MCF 10A (cell line): ENCODE measurements at regions not wholly inside any gene's neighbourhood (a gene's known extent, or its start where the extent isn't known, plus 50 kb on each side); places are given as distances from the start of the nearest gene placed in this dataset.

Experiments used
- BruUV-seq: library from RNA; stranded (reverse); fragments of 400-500 nt; replicated peaks from 2 replicates; lab custom pipeline; 2021; lab: Mats Ljungman, UMichigan
- CTCF ChIA-PET: fragments of 300-600 bp; sonication (Branson Sonifier 250); formaldehyde crosslinking; extraction: SDS; loops from one replicate; lab custom pipeline; 2021; ENCODE audit warnings: antibody characterized with exemption, inconsistent platforms; lab: Yijun Ruan, JAX
- POLR2A ChIA-PET: fragments of 300-600, 350-650 bp; sonication (Branson Sonifier 250); formaldehyde crosslinking; extraction: SDS; loops from one replicate; lab custom pipeline; 2020; ENCODE audit warnings: antibody characterized with exemption, inconsistent platforms; lab: Yijun Ruan, JAX
- DNase-seq: peaks from one replicate; pipeline ENCODE4 v3.0.0-alpha.2; 2018; ENCODE audit not compliant: unreplicated experiment
- H3K27ac Mint-ChIP-seq: one replicate; pipeline ENCODE4 v1.8.0; 2022; ENCODE audit warnings: mild to moderate bottlenecking, low read depth, mixed read lengths; ENCODE audit not compliant: unreplicated experiment
- H3K27me3 Mint-ChIP-seq: one replicate; pipeline ENCODE4 v1.8.0; 2022; ENCODE audit warnings: mixed read lengths; ENCODE audit not compliant: insufficient read depth, unreplicated experiment
- H3K36me3 Mint-ChIP-seq: one replicate; pipeline ENCODE4 v1.8.0; 2022; ENCODE audit warnings: mild to moderate bottlenecking, moderate library complexity, mixed read lengths; ENCODE audit not compliant: insufficient read depth, unreplicated experiment
- H3K4me1 Mint-ChIP-seq: one replicate; pipeline ENCODE4 v1.8.0; 2022; ENCODE audit warnings: mixed read lengths; ENCODE audit not compliant: insufficient read depth, unreplicated experiment
- H3K4me3 Mint-ChIP-seq: one replicate; pipeline ENCODE4 v1.8.0; 2022; ENCODE audit warnings: mild to moderate bottlenecking, moderate library complexity, mixed read lengths; ENCODE audit not compliant: unreplicated experiment
- H3K9me3 Mint-ChIP-seq: one replicate; pipeline ENCODE4 v1.8.0; 2022; ENCODE audit warnings: mixed read lengths; ENCODE audit not compliant: unreplicated experiment
- CTCF ChIP-seq: fragments of 200-600 bp; IDR thresholded peaks from one replicate; pipeline ENCODE4 v1.8.0; 2022; ENCODE audit warnings: antibody characterized with exemption, mild to moderate bottlenecking; ENCODE audit not compliant: unreplicated experiment
- intact Hi-C: fragments of 100-400 bp; cut with micrococcal nuclease; formaldehyde crosslinking; loops from 2 replicates; pipeline ENCODE4 v1.14.1; 2022

GRCh38 chr7:67423065-67423464 is 426.4 kb downstream of the TYW1 start:
- Mint-ChIP-seq H3K9me3 (peaks cover 7% of the 10 kb centered on the region), H3K27me3 (no peaks in the 10 kb centered on the region), H3K36me3 (no peaks in the 10 kb centered on the region), H3K4me3 (no peak overlapping the region), H3K27ac (no peak overlapping the region), H3K4me1 (no peaks in the 10 kb centered on the region)
- ChIA-PET POLR2A (no interaction called here), CTCF (interaction anchor here (0.6 to 1.2 kb wide), 3 partner anchors 43 to 61 kb away, joined by 3 to 4 read pairs (median 3); no protein-coding TSS in a partner anchor)
- no peak for TF ChIP-seq CTCF
- intact Hi-C loops, result no loop called here
- no TSS peak for BruUV-seq
- DNase-seq, result no peak

GRCh38 chr7:67426654-67427053 is 430.0 kb downstream of the TYW1 start:
- no peaks in the 10 kb centered on the region for H3K9me3 Mint-ChIP-seq
- CTCF ChIA-PET, result no interaction called here
- no peaks in the 10 kb centered on the region for H3K36me3 Mint-ChIP-seq
- no peak for DNase-seq
- H3K4me3 Mint-ChIP-seq, result no peak overlapping the region
- BruUV-seq, result no TSS peak
- no peaks in the 10 kb centered on the region for H3K4me1 Mint-ChIP-seq
- TF ChIP-seq CTCF, result no peak
- no peak overlapping the region for H3K27ac Mint-ChIP-seq
- POLR2A ChIA-PET, result no interaction called here
- intact Hi-C loops, result no loop called here
- no peaks in the 10 kb centered on the region for H3K27me3 Mint-ChIP-seq

- BruUV-seq, result no TSS peak
- H3K27me3 Mint-ChIP-seq, result no peaks in the 10 kb centered on the region
- no peak for TF ChIP-seq CTCF
- ChIA-PET POLR2A (no interaction called here), CTCF (no interaction called here)
- DNase-seq, result no peak
- H3K4me3 Mint-ChIP-seq, result no peak overlapping the region
- no peak overlapping the region for H3K27ac Mint-ChIP-seq
- intact Hi-C loops, result no loop called here
- H3K4me1 Mint-ChIP-seq, result no peaks in the 10 kb centered on the region
- H3K9me3 Mint-ChIP-seq, result peaks cover 18% of the 10 kb centered on the region
- no peaks in the 10 kb centered on the region for H3K36me3 Mint-ChIP-seq
Measured at GRCh38 chr7:67429735-67430134, 433.1 kb downstream of the TYW1 start.

GRCh38 chr7:67432536-67433234 is 436.1 kb downstream of the TYW1 start:
- H3K4me1 Mint-ChIP-seq, result no peaks in the 10 kb centered on the region
- H3K27ac Mint-ChIP-seq, result no peak overlapping the region
- intact Hi-C loops, result no loop called here
- POLR2A ChIA-PET, result no interaction called here
- CTCF ChIA-PET, result no interaction called here
- no peak overlapping the region for H3K4me3 Mint-ChIP-seq
- DNase-seq, result no peak
- no peaks in the 10 kb centered on the region for H3K27me3 Mint-ChIP-seq
- no peaks in the 10 kb centered on the region for H3K36me3 Mint-ChIP-seq
- peaks cover 18% of the 10 kb centered on the region for H3K9me3 Mint-ChIP-seq
- no peak for TF ChIP-seq CTCF
- no TSS peak for BruUV-seq
